Hepatocyte (in vitro differentiated cells): ENCODE measurements at regions not wholly inside any gene's neighbourhood (a gene's known extent, or its start where the extent isn't known, plus 50 kb on each side); places are given as distances from the start of the nearest gene placed in this dataset.

ENCODE experiments used
- DNase-seq: peaks from one replicate; pipeline ENCODE4 v3.0.0-alpha.2; 2016; ENCODE audit warnings: low spot score
- H2AFZ ChIP-seq: fragments of 200-600 bp; sonication (generic); 2 replicates; pipeline ENCODE4 v1.6.0; 2016; ENCODE audit warnings: antibody characterized with exemption, mild to moderate bottlenecking
- H3K27ac ChIP-seq: fragments of 200-600 bp; sonication (generic); 2 replicates; pipeline ENCODE4 v1.5.1; 2016; ENCODE audit warnings: mild to moderate bottlenecking
- H3K27me3 ChIP-seq: fragments of 200-600 bp; sonication (generic); 2 replicates; pipeline ENCODE4 v1.6.1; 2016
- H3K36me3 ChIP-seq: fragments of 200-600 bp; sonication (generic); replicated peaks from 2 replicates; pipeline ENCODE4 v1.5.1; 2016; ENCODE audit warnings: low read depth; ENCODE audit not compliant: insufficient read depth
- H3K4me1 ChIP-seq: fragments of 200-600 bp; sonication (generic); 2 replicates; pipeline ENCODE4 v1.5.1; 2016; ENCODE audit warnings: mild to moderate bottlenecking, moderate library complexity; ENCODE audit not compliant: insufficient read depth
- H3K4me2 ChIP-seq: fragments of 200-600 bp; sonication (generic); 2 replicates; pipeline ENCODE4 v1.6.0; 2016
- H3K4me3 ChIP-seq: fragments of 200-600 bp; sonication (generic); 2 replicates; pipeline ENCODE4 v1.5.1; 2016; ENCODE audit warnings: mild to moderate bottlenecking
- H3K79me2 ChIP-seq: fragments of 200-600 bp; sonication (generic); 2 replicates; pipeline ENCODE4 v1.6.0; 2017; ENCODE audit warnings: mild to moderate bottlenecking
- H3K9me2 ChIP-seq: fragments of 200-600 bp; sonication (generic); replicated peaks from 2 replicates; pipeline ENCODE4 v1.6.0; 2017; ENCODE audit warnings: mild to moderate bottlenecking; ENCODE audit not compliant: insufficient read depth
- H3K9me3 ChIP-seq: fragments of 200-600 bp; sonication (generic); 2 replicates; pipeline ENCODE4 v1.5.1; 2016; ENCODE audit warnings: low read depth, mild to moderate bottlenecking
- H4K20me1 ChIP-seq: fragments of 200-600 bp; sonication (generic); 2 replicates; pipeline ENCODE4 v1.6.0; 2016; ENCODE audit warnings: mild to moderate bottlenecking; ENCODE audit not compliant: insufficient read depth, poor library complexity, severe bottlenecking
- EZH2 ChIP-seq: fragments of 200-600 bp; sonication (generic); IDR thresholded peaks from 2 replicates; pipeline ENCODE4 v1.6.1; 2016; ENCODE audit warnings: antibody characterized with exemption, mild to moderate bottlenecking, borderline replicate concordance
- EZH2phosphoT487 ChIP-seq: fragments of 200-600 bp; sonication (generic); IDR thresholded peaks from one replicate; pipeline ENCODE4 v1.6.1; 2018; ENCODE audit warnings: antibody characterized with exemption, mild to moderate bottlenecking, low read depth, moderate library complexity; ENCODE audit not compliant: unreplicated experiment, severe bottlenecking
- WGBS: methylation state at CpG from one replicate; pipeline ENCODE4 v1.1.6; 2016; ENCODE audit warnings: low lambda C conversion rate; ENCODE audit errors: missing lambda C conversion rate; 5-methylcytosine and 5-hydroxymethylcytosine counted together
- TF ChIP-seq, protein P1 (sequence below): fragments of 200-600 bp; sonication (generic); IDR thresholded peaks from 2 replicates; pipeline ENCODE4 v1.5.1; 2016; ENCODE audit warnings: antibody characterized with exemption, mild to moderate bottlenecking; ENCODE audit not compliant: poor library complexity

DNA sequence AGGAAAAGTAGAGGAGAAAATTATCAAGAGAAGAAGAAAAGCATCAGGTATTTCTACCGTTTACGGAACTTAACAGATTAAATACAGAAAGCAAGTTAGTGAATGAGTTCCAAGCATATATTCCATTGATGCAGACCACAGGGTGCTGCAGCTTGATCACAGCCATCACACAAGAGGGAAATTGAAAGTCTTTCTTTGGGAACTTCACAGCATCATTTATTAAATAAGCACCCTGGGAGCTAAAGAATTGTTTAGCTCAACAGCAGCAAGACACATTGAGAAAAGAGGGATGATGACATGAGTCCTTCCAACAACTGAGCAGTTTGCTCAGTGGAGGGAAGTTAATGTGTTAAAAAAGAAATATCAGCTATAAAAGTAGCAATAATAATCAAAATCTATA is 69.3 kb upstream of the DYNC1I2 start:
- H3K9me3 ChIP-seq: no peaks in the 10 kb centered on the region
- no peaks in the 10 kb centered on the region for H3K36me3 ChIP-seq
- no peak overlapping the region for H3K4me3 ChIP-seq
- no peaks in the 10 kb centered on the region for H3K27me3 ChIP-seq
- WGBS: 95% methylated on average over 2 of the region's 2 CpGs
- H3K4me1 ChIP-seq: no peaks in the 10 kb centered on the region
- TF ChIP-seq, protein P1, sequence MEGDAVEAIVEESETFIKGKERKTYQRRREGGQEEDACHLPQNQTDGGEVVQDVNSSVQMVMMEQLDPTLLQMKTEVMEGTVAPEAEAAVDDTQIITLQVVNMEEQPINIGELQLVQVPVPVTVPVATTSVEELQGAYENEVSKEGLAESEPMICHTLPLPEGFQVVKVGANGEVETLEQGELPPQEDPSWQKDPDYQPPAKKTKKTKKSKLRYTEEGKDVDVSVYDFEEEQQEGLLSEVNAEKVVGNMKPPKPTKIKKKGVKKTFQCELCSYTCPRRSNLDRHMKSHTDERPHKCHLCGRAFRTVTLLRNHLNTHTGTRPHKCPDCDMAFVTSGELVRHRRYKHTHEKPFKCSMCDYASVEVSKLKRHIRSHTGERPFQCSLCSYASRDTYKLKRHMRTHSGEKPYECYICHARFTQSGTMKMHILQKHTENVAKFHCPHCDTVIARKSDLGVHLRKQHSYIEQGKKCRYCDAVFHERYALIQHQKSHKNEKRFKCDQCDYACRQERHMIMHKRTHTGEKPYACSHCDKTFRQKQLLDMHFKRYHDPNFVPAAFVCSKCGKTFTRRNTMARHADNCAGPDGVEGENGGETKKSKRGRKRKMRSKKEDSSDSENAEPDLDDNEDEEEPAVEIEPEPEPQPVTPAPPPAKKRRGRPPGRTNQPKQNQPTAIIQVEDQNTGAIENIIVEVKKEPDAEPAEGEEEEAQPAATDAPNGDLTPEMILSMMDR: no peak
- TF ChIP-seq EZH2phosphoT487 (no peak), EZH2 (no peak)
- no peaks in the 10 kb centered on the region for H3K79me2 ChIP-seq
- H2AFZ ChIP-seq: no peak overlapping the region
- no peak overlapping the region for H3K4me2 ChIP-seq
- H4K20me1 ChIP-seq: no peaks in the 10 kb centered on the region
- DNase-seq: no peak
- H3K9me2 ChIP-seq: no peaks in the 10 kb centered on the region
- no peak overlapping the region for H3K27ac ChIP-seq

DNA sequence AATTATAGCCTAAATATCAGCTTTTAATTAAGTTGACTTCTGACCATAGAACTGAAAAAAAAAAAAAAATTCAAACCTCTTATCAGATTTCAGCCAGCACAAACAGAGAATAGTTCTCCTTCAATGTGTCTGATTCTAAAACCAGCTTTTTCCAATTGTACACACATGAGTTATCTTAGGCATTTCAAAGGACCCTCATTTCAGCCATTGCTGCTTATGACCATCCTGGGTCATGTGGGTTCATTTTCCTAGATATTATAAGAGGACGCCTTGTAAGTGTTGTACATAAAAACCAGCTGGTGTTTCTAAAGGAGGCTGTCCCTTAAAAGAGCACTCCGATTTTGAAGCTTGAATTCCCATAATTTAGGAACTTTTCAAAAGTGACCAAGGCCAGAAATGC is 62.3 kb upstream of the DYNC1I2 start:
- no peak overlapping the region for H3K4me2 ChIP-seq
- no peaks in the 10 kb centered on the region for H3K4me1 ChIP-seq
- 74% methylated on average over 2 of the region's 2 CpGs for WGBS
- TF ChIP-seq EZH2phosphoT487 (no peak), EZH2 (no peak)
- H4K20me1 ChIP-seq: no peaks in the 10 kb centered on the region
- no peak overlapping the region for H3K4me3 ChIP-seq
- no peaks in the 10 kb centered on the region for H3K79me2 ChIP-seq
- H3K36me3 ChIP-seq: no peaks in the 10 kb centered on the region
- H3K27me3 ChIP-seq: no peaks in the 10 kb centered on the region
- no peaks in the 10 kb centered on the region for H3K9me2 ChIP-seq
- H3K9me3 ChIP-seq: no peaks in the 10 kb centered on the region
- H2AFZ ChIP-seq: no peak overlapping the region
- no peak overlapping the region for H3K27ac ChIP-seq
- no peak for DNase-seq

DNA sequence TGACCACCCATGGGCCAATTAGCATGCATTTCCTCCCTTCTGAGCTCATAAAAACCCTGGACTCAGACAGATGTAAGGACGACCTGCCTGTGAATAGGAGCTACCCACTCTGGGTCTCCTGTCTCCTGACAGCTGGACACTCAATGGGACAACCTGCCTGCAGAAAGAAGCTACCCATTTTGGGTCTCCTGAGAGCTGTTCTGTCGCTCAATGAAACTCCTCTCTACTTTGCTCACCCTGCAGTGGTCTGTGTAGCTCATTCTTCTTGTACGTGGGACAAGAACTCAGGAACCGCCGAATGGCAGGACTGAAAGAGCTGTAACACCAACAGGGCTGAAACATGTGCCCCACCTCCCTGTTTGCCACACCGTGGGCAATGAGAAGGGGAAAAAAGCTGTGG is 60.3 kb upstream of the DYNC1I2 start:
- no peak for DNase-seq
- WGBS: 95% methylated on average over 6 of the region's 6 CpGs
- Histone ChIP-seq H3K4me1 (no peaks in the 10 kb centered on the region), H3K4me3 (no peak overlapping the region), H3K79me2 (no peaks in the 10 kb centered on the region), H3K4me2 (no peak overlapping the region), H4K20me1 (no peaks in the 10 kb centered on the region), H3K27ac (no peak overlapping the region), H3K9me2 (no peaks in the 10 kb centered on the region), H3K36me3 (no peaks in the 10 kb centered on the region), H3K27me3 (no peaks in the 10 kb centered on the region), H2AFZ (no peak overlapping the region), H3K9me3 (no peaks in the 10 kb centered on the region)
- TF ChIP-seq EZH2 (no peak), EZH2phosphoT487 (no peak)
- TF ChIP-seq, protein P1: no peak

DNA sequence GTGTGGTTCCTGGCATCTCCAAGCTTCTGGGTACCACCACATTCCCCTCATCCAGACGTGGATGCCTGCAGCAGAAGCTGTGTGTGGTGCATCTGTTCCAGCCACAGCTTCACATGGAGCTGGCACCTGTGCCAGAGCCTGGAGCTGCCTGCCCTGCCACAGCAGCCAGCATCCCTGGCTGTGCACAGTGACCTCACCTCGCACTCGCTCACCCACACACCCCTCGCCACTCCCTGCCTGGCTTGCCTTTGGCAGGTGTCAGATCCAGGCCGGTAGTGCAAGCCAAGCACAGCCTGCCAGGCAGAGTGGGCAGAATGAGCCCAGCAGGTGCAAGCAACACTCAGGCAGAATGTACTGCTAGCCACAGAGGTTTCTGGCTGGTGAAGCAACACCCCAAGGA is 59.9 kb upstream of the DYNC1I2 start:
- Histone ChIP-seq H3K4me1 (no peaks in the 10 kb centered on the region), H3K4me2 (no peak overlapping the region), H3K9me2 (no peaks in the 10 kb centered on the region), H3K79me2 (no peaks in the 10 kb centered on the region), H3K4me3 (no peak overlapping the region), H3K27ac (no peak overlapping the region), H3K36me3 (no peaks in the 10 kb centered on the region), H3K9me3 (no peaks in the 10 kb centered on the region), H3K27me3 (no peaks in the 10 kb centered on the region), H2AFZ (no peak overlapping the region), H4K20me1 (no peaks in the 10 kb centered on the region)
- DNase-seq: no peak
- TF ChIP-seq, protein P1: no peak
- TF ChIP-seq EZH2phosphoT487: no peak
- no peak for TF ChIP-seq EZH2
- WGBS: 97% methylated on average over 5 of the region's 5 CpGs
